ENCODE measurements at regions not wholly inside any gene's neighbourhood (a gene's known extent, or its start where the extent isn't known, plus 50 kb on each side); places are given as distances from the start of the nearest gene placed in this dataset.

- ChIA-PET CTCF (ENCODE audit: unreplicated experiment) (no interaction called here), POLR2A (no interaction called here)
- H3K4me1 ChIP-seq (ENCODE audit: insufficient read depth, low read length, poor library complexity, severe bottlenecking), result no peaks in the 10 kb centered on the region
- TF ChIP-seq CTCF (conservative IDR thresholded peaks at IDR 0.05; ENCODE audit: low read length) (no peak), EZH2phosphoT487 (IDR thresholded peaks at IDR 0.05; ENCODE audit: borderline replicate concordance, low read depth, low read length) (no peak)
- H3K9me2 ChIP-seq (ENCODE audit: insufficient read depth, low read length), result no peaks in the 10 kb centered on the region
- intact Hi-C loops (cut with micrococcal nuclease; ENCODE audit: unreplicated experiment), result no loop called here
- H3K4me3 ChIP-seq (ENCODE audit: low read depth, low read length, poor library complexity, severe bottlenecking), result no peak overlapping the region
- no peaks in the 10 kb centered on the region for H3K79me2 ChIP-seq (ENCODE audit: insufficient read depth, low read depth, low read length)
- no peaks in the 10 kb centered on the region for H3K9me3 ChIP-seq (ENCODE audit: low read length)
- no peak overlapping the region for H3K4me2 ChIP-seq (ENCODE audit: low read length)
- H3K27ac ChIP-seq (ENCODE audit: low read depth, low read length, poor library complexity, severe bottlenecking), result no peak overlapping the region
- no peaks in the 10 kb centered on the region for H4K20me1 ChIP-seq (ENCODE audit: insufficient read depth, low read length)
- no peak for DNase-seq (ENCODE audit: low spot score)
- BruUV-seq (replicated peaks), result no TSS peak
- no peak overlapping the region for H2AFZ ChIP-seq (ENCODE audit: low read length)
- no peaks in the 10 kb centered on the region for H3K36me3 ChIP-seq (ENCODE audit: insufficient read depth, low read length)
Measured at GRCh38 chr5:4698596-4698995, 441.5 kb upstream of the ADAMTS16 start.

DNA sequence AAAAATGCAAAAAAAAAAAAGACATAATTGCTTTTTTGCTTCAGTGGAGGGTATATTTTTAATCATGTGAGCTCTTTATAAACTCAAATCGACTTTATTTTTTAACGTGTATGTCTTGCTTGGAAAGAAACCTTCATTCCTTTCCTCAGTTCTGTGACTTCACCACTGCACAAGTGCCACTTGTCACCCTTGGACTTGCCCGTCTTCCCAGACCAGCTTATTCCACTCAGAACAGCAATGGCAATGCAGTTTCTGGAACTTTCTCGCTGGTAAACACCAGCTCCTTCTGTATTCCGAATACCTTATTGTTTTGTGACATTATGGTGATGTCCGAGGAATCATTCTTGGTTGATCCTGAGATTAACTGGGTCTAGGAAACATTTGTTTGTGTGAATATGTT is 440.5 kb upstream of the ADAMTS16 start:
- no peak overlapping the region for H3K4me2 ChIP-seq (ENCODE audit: low read length)
- no peaks in the 10 kb centered on the region for H3K9me2 ChIP-seq (ENCODE audit: insufficient read depth, low read length)
- no peaks in the 10 kb centered on the region for H3K4me1 ChIP-seq (ENCODE audit: insufficient read depth, low read length, poor library complexity, severe bottlenecking)
- no peak for TF ChIP-seq EZH2phosphoT487 (IDR thresholded peaks at IDR 0.05; ENCODE audit: borderline replicate concordance, low read depth, low read length)
- TF ChIP-seq CTCF (conservative IDR thresholded peaks at IDR 0.05; ENCODE audit: low read length), result no peak
- POLR2A ChIA-PET, result interaction anchor here (0.7 kb wide), 1 partner anchor 12 kb away, joined by 7 read pairs; no protein-coding TSS in a partner anchor
- CTCF ChIA-PET (ENCODE audit: unreplicated experiment), result no interaction called here
- H4K20me1 ChIP-seq (ENCODE audit: insufficient read depth, low read length), result no peaks in the 10 kb centered on the region
- no peak overlapping the region for H2AFZ ChIP-seq (ENCODE audit: low read length)
- no peaks in the 10 kb centered on the region for H3K79me2 ChIP-seq (ENCODE audit: insufficient read depth, low read depth, low read length)
- DNase-seq (ENCODE audit: low spot score), result no peak
- no TSS peak for BruUV-seq (replicated peaks)
- no peaks in the 10 kb centered on the region for H3K9me3 ChIP-seq (ENCODE audit: low read length)
- intact Hi-C loops (cut with micrococcal nuclease; ENCODE audit: unreplicated experiment), result no loop called here
- no peak overlapping the region for H3K4me3 ChIP-seq (ENCODE audit: low read depth, low read length, poor library complexity, severe bottlenecking)
- H3K27ac ChIP-seq (ENCODE audit: low read depth, low read length, poor library complexity, severe bottlenecking), result no peak overlapping the region
- H3K36me3 ChIP-seq (ENCODE audit: insufficient read depth, low read length), result no peaks in the 10 kb centered on the region

- TF ChIP-seq CTCF (conservative IDR thresholded peaks at IDR 0.05; ENCODE audit: low read length) (peak; percentile 70), EZH2phosphoT487 (IDR thresholded peaks at IDR 0.05; ENCODE audit: borderline replicate concordance, low read depth, low read length) (no peak)
- peak; percentile 25 for DNase-seq (ENCODE audit: low spot score)
- intact Hi-C loops (cut with micrococcal nuclease; ENCODE audit: unreplicated experiment), result no loop called here
- POLR2A ChIA-PET, result interaction anchor here (0.6 to 0.7 kb wide), 3 partner anchors 12 to 804 kb away, joined by 3 to 7 read pairs (median 6); no protein-coding TSS in a partner anchor
- CTCF ChIA-PET (ENCODE audit: unreplicated experiment), result no interaction called here
- Histone ChIP-seq H3K4me3 (ENCODE audit: low read depth, low read length, poor library complexity, severe bottlenecking) (no peak overlapping the region), H3K79me2 (ENCODE audit: insufficient read depth, low read depth, low read length) (no peaks in the 10 kb centered on the region), H3K4me1 (ENCODE audit: insufficient read depth, low read length, poor library complexity, severe bottlenecking) (no peaks in the 10 kb centered on the region), H3K4me2 (ENCODE audit: low read length) (no peak overlapping the region), H3K36me3 (ENCODE audit: insufficient read depth, low read length) (no peaks in the 10 kb centered on the region), H3K27ac (ENCODE audit: low read depth, low read length, poor library complexity, severe bottlenecking) (no peak overlapping the region), H3K9me3 (ENCODE audit: low read length) (no peaks in the 10 kb centered on the region), H4K20me1 (ENCODE audit: insufficient read depth, low read length) (no peaks in the 10 kb centered on the region), H3K9me2 (ENCODE audit: insufficient read depth, low read length) (no peaks in the 10 kb centered on the region), H2AFZ (ENCODE audit: low read length) (no peak overlapping the region)
- BruUV-seq (replicated peaks), result no TSS peak
Measured at GRCh38 chr5:4700069-4700468, 440.1 kb upstream of the ADAMTS16 start.

All from OCI-LY7 (cell line).